ENCODE measurements at regions not wholly inside any gene's neighbourhood (a gene's known extent, or its start where the extent isn't known, plus 50 kb on each side); places are given as distances from the start of the nearest gene placed in this dataset.
A peak's percentile ranks its signal among the peaks of the same experiment; 100 is the strongest.
"Not testable (repeated sequence)": the region's sequence is repeated elsewhere in the genome, so short reads cannot be mapped to it uniquely, and the experiment has no call there.

DNA sequence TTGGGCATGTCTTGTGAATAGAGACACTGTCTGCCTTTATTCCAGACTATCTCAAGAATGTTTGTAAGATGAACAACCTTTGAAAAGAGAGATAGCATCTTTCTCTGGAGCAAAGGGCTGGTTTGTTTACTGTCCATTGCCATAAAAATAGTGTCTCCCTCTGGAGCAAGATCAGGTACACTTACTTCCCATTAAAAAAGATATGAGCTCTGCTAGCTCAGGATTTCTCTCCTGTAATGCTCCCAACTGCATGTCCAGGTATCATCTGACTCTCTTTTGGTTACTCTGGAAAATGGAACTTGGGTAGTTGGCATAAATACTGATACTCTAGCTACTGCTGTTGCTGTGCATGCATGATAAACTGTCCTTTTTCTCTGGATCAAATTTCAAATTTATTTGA is 381.1 kb downstream of the TFEC start:
- DNase-seq (ENCODE audit: low read depth): no peak

- no peak for DNase-seq (ENCODE audit: low read depth)
These were observed 382.9 kb downstream of the TFEC start for GRCh38 chr7:115647712-115648111.

- no peak for DNase-seq (ENCODE audit: low read depth)
These were observed 388.4 kb downstream of the TFEC start for GRCh38 chr7:115642194-115642593.

DNA sequence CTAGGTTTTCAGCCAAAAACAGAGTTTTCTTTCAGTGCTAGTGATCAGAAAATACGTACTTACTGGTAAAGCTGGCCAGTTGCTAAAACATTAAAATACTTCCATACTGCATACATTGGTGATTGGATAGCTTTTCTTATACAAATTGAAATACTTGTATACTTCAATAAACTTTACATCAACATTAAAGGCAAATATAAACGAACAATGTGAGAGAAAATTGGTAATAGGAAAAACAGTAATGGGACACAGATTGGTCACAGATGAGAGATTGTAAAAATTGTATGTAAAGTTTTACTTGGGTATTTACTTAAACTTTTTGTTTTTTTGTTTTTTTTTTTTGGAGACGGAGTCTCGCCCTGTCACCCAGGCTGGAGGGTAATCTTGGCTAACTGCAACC is 391.7 kb downstream of the TFEC start:
- DNase-seq (ENCODE audit: low read depth): no peak

- DNase-seq (ENCODE audit: low read depth): no peak
These were observed 393.4 kb downstream of the TFEC start for GRCh38 chr7:115637128-115637527.

- DNase-seq (ENCODE audit: low read depth): no peak
These were observed 394.7 kb downstream of the TFEC start for GRCh38 chr7:115635876-115636275.

- peak; percentile 70 for DNase-seq (ENCODE audit: low read depth)
These were observed 395.2 kb downstream of the TFEC start for GRCh38 chr7:115635376-115635775.

GRCh38 chr7:115634633-115635032 is 395.9 kb downstream of the TFEC start:
- DNase-seq (ENCODE audit: low read depth): peak; percentile 70

DNA sequence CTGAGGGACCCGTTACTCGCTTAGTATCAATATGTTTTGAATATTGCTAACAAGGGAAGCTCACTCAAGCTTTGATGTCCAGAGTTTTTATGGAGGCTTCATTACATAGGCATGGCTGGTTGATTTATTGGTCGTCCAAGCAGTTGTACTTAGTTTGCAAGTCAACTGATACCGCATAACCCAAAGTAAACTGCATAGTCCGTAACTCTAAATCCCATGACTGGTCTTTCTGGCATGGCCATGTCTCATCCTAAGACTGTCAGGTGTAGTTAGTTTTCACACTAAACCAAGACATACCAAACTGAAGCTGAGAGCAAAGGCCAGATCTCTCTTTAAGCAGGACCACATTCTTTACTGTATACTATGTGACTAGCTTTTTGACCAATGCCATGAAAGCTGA is 397.9 kb downstream of the TFEC start:
- no peak for DNase-seq (ENCODE audit: low read depth)

GRCh38 chr7:115631782-115632181 is 398.8 kb downstream of the TFEC start:
- DNase-seq (ENCODE audit: low read depth): no peak

DNA sequence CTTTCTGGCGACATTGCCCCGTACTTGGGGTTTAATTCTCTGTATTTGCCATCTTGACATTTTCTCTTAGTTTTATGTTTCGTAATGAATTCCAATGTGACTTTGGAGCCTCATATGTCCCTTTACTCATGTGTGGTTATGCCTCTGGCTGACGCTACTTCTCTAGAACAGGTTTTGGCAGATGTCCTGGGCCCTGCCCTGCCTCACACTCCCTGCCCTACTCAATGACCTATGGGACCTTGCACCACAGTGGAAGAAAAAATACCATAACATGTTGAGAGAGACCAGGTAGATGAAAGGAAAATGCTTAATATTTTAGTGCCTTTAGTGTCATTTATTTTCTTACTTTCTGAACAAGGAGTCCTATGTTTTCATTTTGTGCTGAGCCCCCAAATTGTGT is 400.5 kb downstream of the TFEC start:
- DNase-seq (ENCODE audit: low read depth): no peak

DNA sequence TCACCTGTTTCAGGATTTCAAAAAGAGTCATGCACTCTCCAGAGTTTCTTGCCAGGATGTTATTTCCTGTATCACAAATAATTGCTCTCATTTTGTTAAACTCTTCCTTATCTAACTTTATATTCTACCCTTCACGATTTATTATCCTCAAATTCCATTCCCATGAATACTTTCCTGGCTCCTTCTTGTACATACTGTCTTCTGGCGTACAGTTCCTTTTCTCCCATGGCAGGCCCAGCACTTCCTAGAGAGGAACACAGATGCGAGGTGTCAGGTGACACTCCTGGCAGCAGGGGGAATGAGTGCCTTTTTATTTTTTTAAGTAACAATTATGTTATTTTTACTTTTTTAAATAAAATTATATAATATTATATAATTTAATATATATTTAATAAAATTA is 411.9 kb downstream of the TFEC start:
- peak; percentile 92 for DNase-seq (ENCODE audit: low read depth)

GRCh38 chr7:115613836-115614235 is 416.7 kb downstream of the TFEC start:
- DNase-seq (ENCODE audit: low read depth): no peak

DNA sequence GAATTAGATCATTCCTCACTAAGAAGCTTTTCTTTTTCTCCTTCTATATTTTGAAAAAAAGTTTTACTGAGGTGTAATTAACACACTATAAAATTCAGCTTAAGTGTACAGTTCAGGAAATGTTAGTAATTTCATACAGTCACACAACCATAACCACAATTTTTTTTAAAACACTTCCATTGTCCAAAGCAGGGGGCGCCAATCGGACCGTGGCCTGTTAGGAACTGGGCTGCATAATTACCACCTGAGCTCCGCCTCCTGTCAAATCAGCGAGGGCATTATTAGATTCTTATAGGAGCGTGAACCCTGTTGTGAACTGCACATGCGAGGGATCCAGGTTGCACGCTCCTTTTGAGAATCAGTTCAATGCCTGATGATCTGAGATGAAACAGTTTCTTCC is 427.1 kb downstream of the TFEC start:
- no peak for DNase-seq (ENCODE audit: low read depth)

- no peak for DNase-seq (ENCODE audit: low read depth)
These were observed 430.4 kb downstream of the TFEC start for GRCh38 chr7:115600207-115600606.

GRCh38 chr7:115599184-115599583 is 431.4 kb downstream of the TFEC start:
- not testable (repeated sequence) for DNase-seq (ENCODE audit: low read depth)

GRCh38 chr7:115597220-115597619 is 433.3 kb downstream of the TFEC start:
- not testable (repeated sequence) for DNase-seq (ENCODE audit: low read depth)

GRCh38 chr7:115593111-115593510 is 437.5 kb downstream of the TFEC start:
- no peak for DNase-seq (ENCODE audit: low read depth)

DNA sequence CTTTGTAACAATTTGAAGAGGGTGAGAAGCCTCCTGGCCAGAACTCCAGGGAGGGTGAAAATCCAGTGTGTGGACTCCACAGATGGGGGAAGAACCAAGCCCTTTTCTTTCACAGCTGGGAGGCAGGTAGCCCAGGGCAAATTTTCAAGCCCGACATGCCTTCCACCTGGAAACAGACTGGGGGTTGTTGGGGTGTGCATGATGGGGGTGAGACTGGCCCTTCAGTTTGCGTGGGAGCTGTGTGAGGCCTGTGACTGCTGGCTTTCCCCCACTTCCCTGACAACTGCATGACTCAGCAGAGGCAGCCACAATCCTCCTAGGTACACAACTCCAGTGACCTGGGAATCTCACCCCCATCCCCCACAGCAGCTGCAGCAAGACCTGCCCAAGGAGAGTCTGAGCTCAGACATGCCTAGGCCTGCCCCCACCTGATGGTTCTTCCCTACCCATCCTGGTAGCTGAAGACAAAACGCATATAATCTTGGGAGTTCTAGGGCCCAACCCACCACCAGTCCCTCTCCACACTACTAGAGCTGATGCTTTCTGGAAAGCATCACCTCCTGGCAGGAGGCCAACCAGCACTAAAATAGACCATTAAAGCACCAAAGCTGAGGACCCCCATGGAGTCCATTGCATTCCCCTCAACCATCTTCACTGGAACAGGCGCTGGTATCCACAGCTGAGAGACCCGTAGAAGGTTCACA is 445.4 kb downstream of the TFEC start:
- DNase-seq (ENCODE audit: low read depth): peak; percentile 49

DNA sequence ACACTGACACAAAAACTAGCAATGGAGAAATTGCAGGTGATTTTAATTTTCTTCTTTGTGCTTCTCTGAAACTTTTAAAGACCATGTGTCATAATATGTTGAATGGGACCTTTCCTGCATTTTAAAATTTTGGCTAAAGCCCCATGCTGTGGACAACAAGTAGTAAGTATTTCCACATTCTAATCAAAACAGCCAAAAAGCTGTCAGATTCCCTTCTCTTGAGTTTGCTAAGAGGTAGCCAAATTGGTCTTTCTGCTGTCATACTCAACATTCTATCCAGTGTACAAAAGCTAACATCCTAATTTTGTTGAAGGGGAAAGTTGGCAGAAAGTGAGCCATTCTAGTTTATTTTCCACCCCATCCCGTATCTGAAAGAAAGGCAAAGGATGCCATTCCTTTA is 447.6 kb downstream of the TFEC start:
- DNase-seq (ENCODE audit: low read depth): no peak

GRCh38 chr7:115578576-115578975 is 452.0 kb downstream of the TFEC start:
- DNase-seq (ENCODE audit: low read depth): no peak

DNA sequence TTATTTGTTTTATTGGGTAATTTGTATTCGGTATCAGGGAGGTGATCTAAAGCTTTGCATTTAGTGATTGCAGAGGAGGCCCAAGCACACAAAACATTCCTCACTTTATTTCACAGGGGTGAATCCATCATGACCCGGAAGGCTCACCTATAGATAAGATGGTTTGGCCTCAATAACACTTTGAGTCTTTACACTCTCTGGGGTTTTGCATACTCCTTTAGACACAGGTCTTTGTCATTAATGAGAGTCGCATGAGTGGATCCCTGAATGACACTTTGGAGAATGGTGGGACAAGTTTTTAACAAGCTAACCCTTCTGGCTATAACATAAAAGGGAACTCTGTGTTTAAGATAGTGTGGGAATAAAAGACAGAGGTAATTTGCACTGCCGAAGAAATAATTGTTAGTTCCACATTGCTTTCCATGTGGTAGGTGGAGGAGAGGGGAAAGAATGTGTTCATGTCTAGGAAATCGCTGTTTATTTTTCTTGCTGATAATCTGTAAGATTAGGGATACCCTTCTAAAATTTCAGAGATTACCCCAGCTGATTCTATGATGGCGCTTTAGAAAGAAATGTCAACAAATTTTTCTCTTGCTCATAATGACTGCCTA is 455.8 kb downstream of the TFEC start:
- no peak for DNase-seq (ENCODE audit: low read depth)

- DNase-seq (ENCODE audit: low read depth): no peak
These were observed 458.5 kb downstream of the TFEC start for GRCh38 chr7:115572111-115572510.

Measured in LHCN-M2 (cell line).